HG03196 (cell line): ENCODE measurements at regions not wholly inside any gene's neighbourhood (a gene's known extent, or its start where the extent isn't known, plus 50 kb on each side); places are given as distances from the start of the nearest gene placed in this dataset.

Source experiments
- ATAC-seq: cut with Tn5 transposase; IDR thresholded peaks from one replicate; pipeline ENCODE4 v1.9.1; 2021; ENCODE audit not compliant: unreplicated experiment

GRCh38 chr10:64067009-64067606 is 545.9 kb downstream of the REEP3 start:
- no peak for ATAC-seq

- no peak for ATAC-seq
Measured at GRCh38 chr10:64067859-64068258, 546.7 kb downstream of the REEP3 start.

GRCh38 chr10:64070241-64070640 is 549.0 kb downstream of the REEP3 start:
- no peak for ATAC-seq

- ATAC-seq: no peak
Measured at GRCh38 chr10:64071218-64071617, 550.0 kb downstream of the REEP3 start.

GRCh38 chr10:64075604-64076003 is 554.4 kb downstream of the REEP3 start:
- no peak for ATAC-seq

GRCh38 chr10:64076322-64076940 is 555.2 kb downstream of the REEP3 start:
- no peak for ATAC-seq

- no peak for ATAC-seq
Measured at GRCh38 chr10:64079341-64079740, 558.1 kb downstream of the REEP3 start.

GRCh38 chr10:64080071-64080470 is 558.9 kb downstream of the REEP3 start:
- ATAC-seq: no peak

- no peak for ATAC-seq
Measured at GRCh38 chr10:64081947-64082482, 560.8 kb downstream of the REEP3 start.

GRCh38 chr10:64086083-64086767 is 565.0 kb downstream of the REEP3 start:
- ATAC-seq: no peak

- no peak for ATAC-seq
Measured at GRCh38 chr10:64089648-64090047, 568.4 kb downstream of the REEP3 start.

GRCh38 chr10:64090865-64091264 is 569.7 kb downstream of the REEP3 start:
- ATAC-seq: no peak

- ATAC-seq: no peak
Measured at GRCh38 chr10:64091897-64092296, 570.7 kb downstream of the REEP3 start.

GRCh38 chr10:64093304-64093703 is 572.1 kb downstream of the REEP3 start:
- no peak for ATAC-seq

- ATAC-seq: no peak
Measured at GRCh38 chr10:64093946-64094535, 572.8 kb downstream of the REEP3 start.

GRCh38 chr10:64096941-64097340 is 575.7 kb downstream of the REEP3 start:
- ATAC-seq: no peak

- ATAC-seq: no peak
Measured at GRCh38 chr10:64097391-64098122, 576.4 kb downstream of the REEP3 start.

GRCh38 chr10:64098994-64099393 is 577.8 kb downstream of the REEP3 start:
- no peak for ATAC-seq

- ATAC-seq: no peak
Measured at GRCh38 chr10:64101606-64102263, 580.5 kb downstream of the REEP3 start.

GRCh38 chr10:64102264-64102633 is 581.0 kb downstream of the REEP3 start:
- no peak for ATAC-seq

GRCh38 chr10:64102916-64103315 is 581.7 kb downstream of the REEP3 start:
- no peak for ATAC-seq
